ENCODE measurements at regions not wholly inside any gene's neighbourhood (a gene's known extent, or its start where the extent isn't known, plus 50 kb on each side); places are given as distances from the start of the nearest gene placed in this dataset.

GRCh38 chrX:39304746-39305145 is 503.5 kb downstream of the MID1IP1 start:
- Histone ChIP-seq H3K79me1 (ENCODE audit: low read depth in 1 of 2, low read length in 2 of 2) (no peaks in the 10 kb centered on the region), H2AK5ac (ENCODE audit: low read depth, low read length) (no peak overlapping the region), H3K36me3 (ENCODE audit: control insufficient read depth, insufficient read depth, low read length) (no peaks in the 10 kb centered on the region), H2BK5ac (ENCODE audit: low read depth, low read length, poor library complexity, severe bottlenecking) (no peak overlapping the region), H2BK15ac (ENCODE audit: low read depth, low read length) (no peak overlapping the region), H3K56ac (ENCODE audit: extremely low read depth, insufficient read depth, low read length) (no peak overlapping the region), H2AK9ac (replicated peaks; ENCODE audit: low read depth, low read length, poor library complexity) (no peak overlapping the region), H3K18ac (ENCODE audit: low read depth, low read length) (no peak overlapping the region), H3K14ac (replicated peaks; ENCODE audit: low read depth, low read length) (no peak overlapping the region), H4K8ac (ENCODE audit: low read depth in 2 of 2, low read length in 2 of 2) (no peak overlapping the region), H3K27me3 (ENCODE audit: control insufficient read depth, insufficient read depth, low read length) (peaks cover 2% of the 10 kb centered on the region), H3K9me3 (ENCODE audit: control insufficient read depth, insufficient read depth, low read length) (peaks cover 10% of the 10 kb centered on the region; the same call in 1 of the 2 replicates), H2AFZ (replicated peaks; ENCODE audit: low read length, poor library complexity) (no peak overlapping the region), H3K4me1 (ENCODE audit: control insufficient read depth, insufficient read depth, low read length) (no peaks in the 10 kb centered on the region), H3K4me2 (ENCODE audit: low read depth, low read length) (no peak overlapping the region), H3K9me1 (ENCODE audit: insufficient read depth, low read length) (no peaks in the 10 kb centered on the region), H4K5ac (ENCODE audit: low read depth, low read length) (no peak overlapping the region), H3K4ac (ENCODE audit: low read depth, low read length) (no peak overlapping the region), H2BK120ac (ENCODE audit: low read depth, low read length) (no peak overlapping the region), H4K91ac (ENCODE audit: insufficient read depth, low read depth, low read length) (no peak overlapping the region), H3K27ac (ENCODE audit: insufficient read depth, low read length) (no peak overlapping the region), H2BK20ac (ENCODE audit: low read depth, low read length) (no peak overlapping the region), H3K23ac (ENCODE audit: low read depth, low read length) (no peak overlapping the region), H3K9ac (ENCODE audit: low read depth, low read length) (no peak overlapping the region), H4K20me1 (ENCODE audit: insufficient read depth, low read length) (no peaks in the 10 kb centered on the region), H3K4me3 (ENCODE audit: insufficient read depth, low read depth, low read length) (no peak overlapping the region)
- POLR2A ChIA-PET (ENCODE audit: unreplicated experiment) = no interaction called here
- no TSS peak for BruUV-seq (replicated peaks)
- intact Hi-C loops (cut with micrococcal nuclease) = no loop called here
- dilution Hi-C loops (cut with HindIII; ENCODE audit: low sequenced_read_pairs, unreplicated experiment) = no loop called here
- ATAC-seq (ENCODE audit: low read depth) = no peak
- CTCF ChIA-PET = no interaction called here
- TF ChIP-seq MAZ (IDR thresholded peaks at IDR 0.05; ENCODE audit: borderline replicate concordance, low read depth, low read length) = no peak
- no peak for TF ChIP-seq CHD1 (IDR thresholded peaks at IDR 0.05; ENCODE audit: low read depth, low read length)
- no peak for TF ChIP-seq RCOR1 (IDR thresholded peaks at IDR 0.05; ENCODE audit: insufficient replicate concordance, low read length)
- no peak for TF ChIP-seq SMC3 (IDR thresholded peaks at IDR 0.05; ENCODE audit: low read depth, low read length)
- no peak for TF ChIP-seq RAD21 (IDR thresholded peaks at IDR 0.05; ENCODE audit: low read length)
- no peak for TF ChIP-seq MAFK (IDR thresholded peaks at IDR 0.05; ENCODE audit: low read depth, low read length)
- TF ChIP-seq BHLHE40 (IDR thresholded peaks at IDR 0.05; ENCODE audit: low read depth, low read length) = no peak
- TF ChIP-seq RFX5 (IDR thresholded peaks at IDR 0.05; ENCODE audit: low read depth, low read length) = no peak
- TF ChIP-seq NFE2L2 (IDR thresholded peaks at IDR 0.05; ENCODE audit: low read depth, low read length) = no peak
- no peak for TF ChIP-seq USF2 (IDR thresholded peaks at IDR 0.05; ENCODE audit: low read depth, low read length)
- TF ChIP-seq POLR2A (IDR thresholded peaks at IDR 0.05; ENCODE audit: low read depth, low read length) = no peak
- no peak for TF ChIP-seq ELK1 (IDR thresholded peaks at IDR 0.05; ENCODE audit: borderline replicate concordance, low read depth, low read length)
- no peak for TF ChIP-seq FOS (IDR thresholded peaks at IDR 0.05; ENCODE audit: low read depth, low read length)
- no peak for TF ChIP-seq MXI1 (IDR thresholded peaks at IDR 0.05; ENCODE audit: borderline replicate concordance, low read depth, low read length)
- no peak for TF ChIP-seq CTCF (conservative IDR thresholded peaks at IDR 0.05; ENCODE audit: low read depth, low read length)
- TF ChIP-seq CEBPB (IDR thresholded peaks at IDR 0.05; ENCODE audit: low read depth, low read length) = no peak
- in situ Hi-C loops (cut with MboI; ENCODE audit: low sequenced_read_pairs) = no loop called here
- WGBS, 2 experiments (ENCODE audit: extremely low coverage in 2 of 2, insufficient read length in 1 of 2) = no CpG with 5 or more reads among the region's 1 CpG
- DNase-seq = no peak

Data from IMR-90 (cell line).